Stimulated activated naive B cell treated with anti-CD40 and anti-IgM and Interleukin-4, amounts not matched to agents 10 μg/mL and 1 μg/mL and 100 μg/mL, for 72 hours (primary cell): ENCODE measurements at regions not wholly inside any gene's neighbourhood (a gene's known extent, or its start where the extent isn't known, plus 50 kb on each side); places are given as distances from the start of the nearest gene placed in this dataset.

ENCODE experiments used
- ATAC-seq, 2 donors: fragments of 150-1000 bp; cut with Tn5 transposase; replicated peaks; 2 replicates each; pipeline ENCODE4 v1.10.0; 2021; ENCODE audit warnings: moderate library complexity in 1 of 2
- DNase-seq: peaks from one replicate; pipeline ENCODE4 v3.0.0; 2021
- H3K27ac Mint-ChIP-seq: one replicate; pipeline ENCODE4 v1.8.0; 2022; ENCODE audit warnings: mild to moderate bottlenecking, mixed read lengths
- H3K27me3 Mint-ChIP-seq, 2 donors: one replicate each; pipeline ENCODE4 v1.8.0; 2022; ENCODE audit warnings: mixed read lengths in 2 of 2
- H3K36me3 Mint-ChIP-seq, 2 donors: one replicate each; pipeline ENCODE4 v1.8.0; 2022; ENCODE audit warnings: mixed read lengths in 2 of 2, mild to moderate bottlenecking in 1 of 2
- H3K4me1 Mint-ChIP-seq, 2 donors: one replicate each; pipeline ENCODE4 v1.8.0; 2022; ENCODE audit warnings: mixed read lengths in 2 of 2, mild to moderate bottlenecking in 1 of 2
- H3K4me3 Mint-ChIP-seq, 2 donors: one replicate each; pipeline ENCODE4 v1.8.0; 2022; ENCODE audit warnings: mild to moderate bottlenecking in 2 of 2, mixed read lengths in 2 of 2, moderate library complexity in 1 of 2
- H3K9me3 Mint-ChIP-seq, 2 donors: one replicate each; pipeline ENCODE4 v1.8.0; 2022; ENCODE audit warnings: mixed read lengths in 2 of 2, mild to moderate bottlenecking in 1 of 2

- Mint-ChIP-seq H3K9me3 (no peaks in the 10 kb centered on the region), H3K27me3 (peaks cover 5 to 18% of the 10 kb centered on the region in 2 donors), H3K4me3 (no peak overlapping the region), H3K27ac (no peak overlapping the region), H3K36me3 (no peaks in the 10 kb centered on the region), H3K4me1 (no peaks in the 10 kb centered on the region)
- DNase-seq (no peak), ATAC-seq (no peak)
These were observed 357.3 kb downstream of the DUSP6 start for GRCh38 chr12:88994971-88995370.

- ATAC-seq (no peak), DNase-seq (no peak)
- Mint-ChIP-seq H3K36me3 (no peaks in the 10 kb centered on the region), H3K9me3 (no peaks in the 10 kb centered on the region), H3K4me3 (no peak overlapping the region), H3K4me1 (no peaks in the 10 kb centered on the region), H3K27me3 (peaks cover 5 to 18% of the 10 kb centered on the region in 2 donors), H3K27ac (no peak overlapping the region)
These were observed 357.8 kb downstream of the DUSP6 start for GRCh38 chr12:88994537-88994936.

- DNase-seq (no peak), ATAC-seq (peak in 1 of 2 donors; percentile 46)
- H3K27me3 Mint-ChIP-seq = peaks cover 5 to 18% of the 10 kb centered on the region in 2 donors
- H3K36me3 Mint-ChIP-seq = no peaks in the 10 kb centered on the region
- H3K27ac Mint-ChIP-seq = no peak overlapping the region
- H3K4me3 Mint-ChIP-seq = no peak overlapping the region
- no peaks in the 10 kb centered on the region for H3K9me3 Mint-ChIP-seq
- no peaks in the 10 kb centered on the region for H3K4me1 Mint-ChIP-seq
These were observed 358.6 kb downstream of the DUSP6 start for GRCh38 chr12:88993651-88994050.

- H3K4me3 Mint-ChIP-seq = no peak overlapping the region
- H3K9me3 Mint-ChIP-seq = no peaks in the 10 kb centered on the region
- no peak for DNase-seq
- peaks cover 10 to 16% of the 10 kb centered on the region in 2 donors for H3K27me3 Mint-ChIP-seq
- ATAC-seq = no peak
- H3K4me1 Mint-ChIP-seq = no peaks in the 10 kb centered on the region
- no peak overlapping the region for H3K27ac Mint-ChIP-seq
- H3K36me3 Mint-ChIP-seq = no peaks in the 10 kb centered on the region
These were observed 366.2 kb downstream of the DUSP6 start for GRCh38 chr12:88986056-88986455.

- no peak for ATAC-seq
- DNase-seq = no peak
- Mint-ChIP-seq H3K27me3 (peaks cover 10 to 16% of the 10 kb centered on the region in 2 donors), H3K27ac (no peak overlapping the region), H3K9me3 (no peaks in the 10 kb centered on the region), H3K4me3 (no peak overlapping the region), H3K36me3 (no peaks in the 10 kb centered on the region), H3K4me1 (no peaks in the 10 kb centered on the region)
These were observed 366.7 kb downstream of the DUSP6 start for GRCh38 chr12:88985631-88986030.

- no peak for ATAC-seq
These were observed 367.3 kb downstream of the DUSP6 start for GRCh38 chr12:88985011-88985410.

GRCh38 chr12:88982694-88983093, 369.6 kb downstream of the DUSP6 start:
- no peaks in the 10 kb centered on the region for H3K9me3 Mint-ChIP-seq
- ATAC-seq (no peak), DNase-seq (no peak)
- H3K27ac Mint-ChIP-seq = no peak overlapping the region
- no peak overlapping the region for H3K4me3 Mint-ChIP-seq
- peaks cover 20 to 21% of the 10 kb centered on the region in 2 donors for H3K27me3 Mint-ChIP-seq
- H3K36me3 Mint-ChIP-seq = no peaks in the 10 kb centered on the region
- no peaks in the 10 kb centered on the region for H3K4me1 Mint-ChIP-seq

More at GRCh38 chr12:88985011-88985410, 367.3 kb downstream of the DUSP6 start:
- Mint-ChIP-seq H3K4me3 (no peak overlapping the region), H3K27me3 (peaks cover 10 to 21% of the 10 kb centered on the region in 2 donors), H3K36me3 (no peaks in the 10 kb centered on the region), H3K9me3 (no peaks in the 10 kb centered on the region), H3K27ac (no peak overlapping the region), H3K4me1 (no peaks in the 10 kb centered on the region)
- no peak for DNase-seq

- Mint-ChIP-seq H3K36me3 (no peaks in the 10 kb centered on the region), H3K9me3 (no peaks in the 10 kb centered on the region), H3K27ac (no peak overlapping the region), H3K4me1 (no peaks in the 10 kb centered on the region), H3K27me3 (peaks cover 10% of the 10 kb centered on the region in 2 donors), H3K4me3 (no peak overlapping the region)
- ATAC-seq (no peak), DNase-seq (no peak)
These were observed 375.2 kb downstream of the DUSP6 start for GRCh38 chr12:88977115-88977514.

- Mint-ChIP-seq H3K9me3 (no peaks in the 10 kb centered on the region), H3K27me3 (peaks cover 0 to 6% of the 10 kb centered on the region in 2 donors), H3K36me3 (no peaks in the 10 kb centered on the region), H3K4me1 (no peaks in the 10 kb centered on the region), H3K4me3 (no peak overlapping the region), H3K27ac (no peak overlapping the region)
- no peak for ATAC-seq
- DNase-seq = no peak
These were observed 378.3 kb downstream of the DUSP6 start for GRCh38 chr12:88973998-88974397.

GRCh38 chr12:88970740-88971139, 381.6 kb downstream of the DUSP6 start:
- Mint-ChIP-seq H3K4me1 (no peaks in the 10 kb centered on the region), H3K27me3 (peaks cover 0 to 5% of the 10 kb centered on the region in 2 donors), H3K9me3 (no peaks in the 10 kb centered on the region), H3K36me3 (no peaks in the 10 kb centered on the region), H3K27ac (no peak overlapping the region), H3K4me3 (no peak overlapping the region)
- no peak for DNase-seq
- ATAC-seq = no peak

- no peak overlapping the region for H3K4me3 Mint-ChIP-seq
- H3K27ac Mint-ChIP-seq = no peak overlapping the region
- DNase-seq = no peak
- H3K27me3 Mint-ChIP-seq = peaks cover 0 to 5% of the 10 kb centered on the region in 2 donors
- no peaks in the 10 kb centered on the region for H3K4me1 Mint-ChIP-seq
- ATAC-seq = no peak
- no peaks in the 10 kb centered on the region for H3K36me3 Mint-ChIP-seq
- H3K9me3 Mint-ChIP-seq = no peaks in the 10 kb centered on the region
These were observed 383.2 kb downstream of the DUSP6 start for GRCh38 chr12:88969127-88969526.

GRCh38 chr12:88960213-88960878, 380.1 kb upstream of the KITLG start:
- no peak overlapping the region for H3K27ac Mint-ChIP-seq
- no peak overlapping the region for H3K4me3 Mint-ChIP-seq
- DNase-seq = no peak
- no peak for ATAC-seq
- H3K27me3 Mint-ChIP-seq = no peaks in the 10 kb centered on the region
- H3K4me1 Mint-ChIP-seq = no peaks in the 10 kb centered on the region
- no peaks in the 10 kb centered on the region for H3K9me3 Mint-ChIP-seq
- no peaks in the 10 kb centered on the region for H3K36me3 Mint-ChIP-seq

GRCh38 chr12:88958946-88959345, 378.7 kb upstream of the KITLG start:
- H3K27ac Mint-ChIP-seq = no peak overlapping the region
- H3K27me3 Mint-ChIP-seq = no peaks in the 10 kb centered on the region
- no peaks in the 10 kb centered on the region for H3K36me3 Mint-ChIP-seq
- H3K4me1 Mint-ChIP-seq = no peaks in the 10 kb centered on the region
- H3K9me3 Mint-ChIP-seq = no peaks in the 10 kb centered on the region
- H3K4me3 Mint-ChIP-seq = no peak overlapping the region
- DNase-seq (no peak), ATAC-seq (no peak)

- Mint-ChIP-seq H3K4me3 (no peak overlapping the region), H3K36me3 (no peaks in the 10 kb centered on the region), H3K27ac (no peak overlapping the region), H3K4me1 (no peaks in the 10 kb centered on the region), H3K27me3 (no peaks in the 10 kb centered on the region), H3K9me3 (no peaks in the 10 kb centered on the region)
- ATAC-seq (no peak), DNase-seq (no peak)
These were observed 377.9 kb upstream of the KITLG start for GRCh38 chr12:88958153-88958552.

- no peak overlapping the region for H3K4me3 Mint-ChIP-seq
- no peaks in the 10 kb centered on the region for H3K36me3 Mint-ChIP-seq
- ATAC-seq (no peak), DNase-seq (no peak)
- no peaks in the 10 kb centered on the region for H3K4me1 Mint-ChIP-seq
- H3K9me3 Mint-ChIP-seq = no peaks in the 10 kb centered on the region
- no peak overlapping the region for H3K27ac Mint-ChIP-seq
- no peaks in the 10 kb centered on the region for H3K27me3 Mint-ChIP-seq
These were observed 377.1 kb upstream of the KITLG start for GRCh38 chr12:88957358-88957757.

- Mint-ChIP-seq H3K27me3 (no peaks in the 10 kb centered on the region), H3K4me1 (no peaks in the 10 kb centered on the region), H3K27ac (no peak overlapping the region), H3K36me3 (no peaks in the 10 kb centered on the region), H3K9me3 (no peaks in the 10 kb centered on the region), H3K4me3 (no peak overlapping the region)
- DNase-seq (no peak), ATAC-seq (no peak)
These were observed 375.3 kb upstream of the KITLG start for GRCh38 chr12:88955531-88955930.
